ENCODE measurements at regions not wholly inside any gene's neighbourhood (a gene's known extent, or its start where the extent isn't known, plus 50 kb on each side); places are given as distances from the start of the nearest gene placed in this dataset.

DNA sequence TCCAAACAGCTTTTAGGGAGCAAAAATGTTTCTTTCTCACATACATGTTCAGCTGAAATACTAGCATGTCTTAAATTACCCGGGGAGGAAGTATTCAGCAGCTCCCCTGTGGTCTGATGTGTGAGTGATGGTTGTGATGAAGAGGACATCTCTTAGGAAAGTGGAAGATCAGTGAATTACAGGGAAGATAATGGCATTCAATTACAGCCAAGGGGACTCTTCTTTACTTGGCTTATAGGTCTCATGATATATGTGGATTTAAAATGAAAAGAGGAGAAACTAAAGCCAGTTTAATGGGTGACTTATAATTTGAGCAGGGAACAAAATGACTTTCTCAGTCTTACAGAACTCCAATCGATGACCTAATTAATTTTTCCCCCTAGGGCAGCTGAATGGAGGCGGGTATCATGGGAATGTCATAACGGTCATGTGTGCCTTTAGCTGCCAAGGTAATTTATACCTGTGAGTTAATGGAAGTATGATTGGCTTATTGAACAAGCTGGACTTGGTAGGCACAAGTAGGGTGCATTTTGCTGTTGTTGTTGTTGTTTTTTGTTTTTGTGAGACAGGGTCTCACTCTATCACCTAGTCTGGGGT, 198.8 kb downstream of the HIPK3 start:
- no peak overlapping the region for H3K27ac Mint-ChIP-seq
- peaks cover 16% of the 10 kb centered on the region for H3K27me3 Mint-ChIP-seq (ENCODE audit: low read depth)
- H3K36me3 Mint-ChIP-seq (ENCODE audit: insufficient read depth in 2 of 2): no peaks in the 10 kb centered on the region
- DNase-seq (no peak), ATAC-seq (replicated peaks in 1 of 2) (no peak)
- H3K4me3 Mint-ChIP-seq: no peak overlapping the region
- no peaks in the 10 kb centered on the region for H3K9me3 Mint-ChIP-seq
- H3K4me1 Mint-ChIP-seq (ENCODE audit: low read depth): no peaks in the 10 kb centered on the region

GRCh38 chr11:33454264-33454663, 197.1 kb downstream of the HIPK3 start:
- H3K4me3 Mint-ChIP-seq: no peak overlapping the region
- H3K4me1 Mint-ChIP-seq (ENCODE audit: low read depth): no peaks in the 10 kb centered on the region
- no peaks in the 10 kb centered on the region for H3K9me3 Mint-ChIP-seq
- no peak overlapping the region for H3K27ac Mint-ChIP-seq
- DNase-seq (no peak), ATAC-seq (replicated peaks in 1 of 2) (no peak)
- H3K27me3 Mint-ChIP-seq (ENCODE audit: low read depth): peaks cover 21% of the 10 kb centered on the region
- H3K36me3 Mint-ChIP-seq (ENCODE audit: insufficient read depth in 2 of 2): no peaks in the 10 kb centered on the region

DNA sequence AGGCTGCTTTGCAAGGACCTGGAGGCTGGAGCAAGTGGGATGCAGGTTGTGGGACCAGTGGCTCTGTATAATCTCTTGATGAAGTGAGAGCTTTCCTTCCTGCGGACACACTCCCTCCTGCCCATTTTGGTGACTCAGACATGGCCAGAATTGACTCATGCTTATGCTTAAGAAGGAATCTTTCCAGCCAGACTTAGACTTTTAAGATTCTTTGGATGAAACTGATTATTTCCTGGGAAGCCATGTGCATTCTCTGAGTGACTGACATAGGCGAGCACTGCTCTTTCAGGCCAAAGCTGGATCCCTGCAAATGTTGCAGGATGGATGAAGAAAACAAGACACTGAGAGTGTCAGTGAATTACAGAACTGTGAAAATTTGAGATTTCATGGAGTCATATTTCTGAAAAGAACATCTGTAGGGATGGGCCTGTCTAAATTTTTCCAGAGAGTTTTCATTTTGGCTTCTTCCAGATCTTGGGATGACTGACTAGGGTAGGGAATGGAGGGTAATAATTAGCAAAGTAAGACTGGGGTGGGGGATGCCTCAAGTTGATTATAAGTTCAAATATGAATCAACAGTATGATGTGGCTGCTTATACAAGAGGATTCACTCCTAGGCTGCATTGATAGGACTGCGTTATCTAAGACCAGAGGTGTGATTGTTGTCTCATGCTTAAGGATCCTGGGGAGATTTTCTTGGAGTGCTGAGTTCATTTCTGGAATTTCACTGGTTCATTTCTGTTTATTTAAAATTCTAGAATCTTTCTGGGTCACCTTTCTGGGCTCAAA, 195.8 kb downstream of the HIPK3 start:
- DNase-seq: no peak
- Mint-ChIP-seq H3K27ac (no peak overlapping the region), H3K4me3 (no peak overlapping the region), H3K9me3 (no peaks in the 10 kb centered on the region), H3K36me3 (ENCODE audit: insufficient read depth in 2 of 2) (no peaks in the 10 kb centered on the region), H3K4me1 (ENCODE audit: low read depth) (no peaks in the 10 kb centered on the region), H3K27me3 (ENCODE audit: low read depth) (peaks cover 16% of the 10 kb centered on the region)
- ATAC-seq (replicated peaks in 1 of 2): no peak

GRCh38 chr11:33451364-33451763, 194.2 kb downstream of the HIPK3 start:
- no peak overlapping the region for H3K4me3 Mint-ChIP-seq
- H3K9me3 Mint-ChIP-seq: no peaks in the 10 kb centered on the region
- ATAC-seq (replicated peaks in 1 of 2) (no peak), DNase-seq (no peak)
- peaks cover 15% of the 10 kb centered on the region for H3K27me3 Mint-ChIP-seq (ENCODE audit: low read depth)
- H3K36me3 Mint-ChIP-seq (ENCODE audit: insufficient read depth in 2 of 2): no peaks in the 10 kb centered on the region
- H3K4me1 Mint-ChIP-seq (ENCODE audit: low read depth): no peaks in the 10 kb centered on the region
- H3K27ac Mint-ChIP-seq: no peak overlapping the region

- ATAC-seq (replicated peaks in 1 of 2) (no peak), DNase-seq (no peak)
- Mint-ChIP-seq H3K4me1 (ENCODE audit: low read depth) (no peaks in the 10 kb centered on the region), H3K27ac (no peak overlapping the region), H3K27me3 (ENCODE audit: low read depth) (peaks cover 15% of the 10 kb centered on the region), H3K4me3 (no peak overlapping the region), H3K9me3 (no peaks in the 10 kb centered on the region), H3K36me3 (ENCODE audit: insufficient read depth in 2 of 2) (no peaks in the 10 kb centered on the region)
Observed at GRCh38 chr11:33449798-33450197, 192.6 kb downstream of the HIPK3 start.

GRCh38 chr11:33448461-33449130, 191.4 kb downstream of the HIPK3 start:
- Mint-ChIP-seq H3K9me3 (no peaks in the 10 kb centered on the region), H3K27ac (no peak overlapping the region), H3K27me3 (ENCODE audit: low read depth) (peaks cover 15% of the 10 kb centered on the region), H3K4me1 (ENCODE audit: low read depth) (no peaks in the 10 kb centered on the region), H3K36me3 (ENCODE audit: insufficient read depth in 2 of 2) (no peaks in the 10 kb centered on the region), H3K4me3 (no peak overlapping the region)
- DNase-seq: no peak
- no peak for ATAC-seq (replicated peaks in 1 of 2)

DNA sequence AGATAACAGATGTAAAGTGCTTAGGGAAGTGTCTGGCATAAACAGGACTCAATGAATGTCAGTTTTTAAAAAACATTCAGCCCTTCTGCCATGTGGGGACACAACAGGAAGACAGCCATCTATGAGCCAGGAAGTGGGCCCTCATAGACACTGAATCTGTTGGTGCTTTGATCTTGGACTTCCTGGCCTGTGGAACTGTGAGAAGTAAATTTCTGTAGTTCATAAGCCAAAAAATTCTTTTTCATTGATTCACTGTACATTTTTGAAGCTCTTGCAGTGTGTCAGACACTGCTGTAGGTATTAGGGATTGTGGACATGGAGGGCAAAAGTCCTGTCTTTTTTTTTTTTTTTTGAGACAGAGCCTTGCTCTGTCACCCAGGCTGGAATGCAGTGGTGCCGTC, 188.6 kb downstream of the HIPK3 start:
- Mint-ChIP-seq H3K36me3 (ENCODE audit: insufficient read depth in 2 of 2) (peaks cover 0 to 2% of the 10 kb centered on the region in 2 donors), H3K4me3 (no peak overlapping the region), H3K27me3 (ENCODE audit: low read depth) (peaks cover 8% of the 10 kb centered on the region), H3K4me1 (ENCODE audit: low read depth) (no peaks in the 10 kb centered on the region), H3K9me3 (no peaks in the 10 kb centered on the region), H3K27ac (no peak overlapping the region)
- DNase-seq (no peak), ATAC-seq (replicated peaks in 1 of 2) (no peak)

DNA sequence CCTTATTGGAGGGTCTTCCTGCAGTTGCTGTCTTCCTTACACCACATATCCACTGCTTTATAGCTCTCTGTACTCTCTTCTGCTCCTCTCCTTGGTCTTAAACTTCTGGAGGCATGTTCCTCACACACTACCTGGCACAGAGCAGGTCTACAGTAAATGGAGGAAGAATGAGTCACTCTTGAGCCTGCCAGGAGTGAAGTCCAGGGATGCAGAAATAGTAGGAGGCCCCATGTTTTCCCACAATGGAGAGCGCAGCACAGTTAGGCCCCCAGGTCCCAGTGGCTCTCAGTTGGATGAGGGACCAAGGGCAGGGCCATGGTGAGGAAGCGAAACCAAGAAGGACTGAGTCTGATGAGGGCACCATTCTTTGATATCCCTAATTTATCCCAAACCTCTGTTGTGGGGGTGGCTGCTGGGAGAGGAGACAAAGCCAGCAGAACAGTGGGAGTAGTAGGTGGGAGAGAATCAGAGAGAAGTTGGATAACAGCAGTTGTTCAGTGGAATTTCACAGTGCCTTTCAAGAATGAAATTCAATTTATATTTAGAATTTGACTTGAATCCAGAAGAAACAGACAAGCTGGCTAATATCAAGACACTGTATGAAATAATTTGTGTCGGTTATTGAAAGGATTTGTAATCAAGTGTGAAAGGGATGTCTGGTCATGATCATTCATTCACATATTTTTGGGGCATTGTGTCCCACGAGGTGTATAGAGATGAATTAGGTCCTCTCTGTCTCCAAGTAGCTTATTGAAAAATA, 187.8 kb downstream of the HIPK3 start:
- no peak overlapping the region for H3K27ac Mint-ChIP-seq
- H3K36me3 Mint-ChIP-seq (ENCODE audit: insufficient read depth in 2 of 2): peaks cover 0 to 2% of the 10 kb centered on the region in 2 donors
- no peaks in the 10 kb centered on the region for H3K9me3 Mint-ChIP-seq
- ATAC-seq (replicated peaks in 1 of 2): no peak
- H3K27me3 Mint-ChIP-seq (ENCODE audit: low read depth): peaks cover 8% of the 10 kb centered on the region
- no peaks in the 10 kb centered on the region for H3K4me1 Mint-ChIP-seq (ENCODE audit: low read depth)
- H3K4me3 Mint-ChIP-seq: no peak overlapping the region
- DNase-seq: no peak

GRCh38 chr11:33443684-33444083, 186.5 kb downstream of the HIPK3 start:
- no peaks in the 10 kb centered on the region for H3K4me1 Mint-ChIP-seq (ENCODE audit: low read depth)
- no peak for ATAC-seq (replicated peaks in 1 of 2)
- H3K36me3 Mint-ChIP-seq (ENCODE audit: insufficient read depth in 2 of 2): peaks cover 0 to 2% of the 10 kb centered on the region in 2 donors
- no peaks in the 10 kb centered on the region for H3K27me3 Mint-ChIP-seq (ENCODE audit: low read depth)
- no peaks in the 10 kb centered on the region for H3K9me3 Mint-ChIP-seq
- no peak for DNase-seq
- no peak overlapping the region for H3K4me3 Mint-ChIP-seq
- H3K27ac Mint-ChIP-seq: no peak overlapping the region

GRCh38 chr11:33438301-33438700, 181.1 kb downstream of the HIPK3 start:
- no peak overlapping the region for H3K4me3 Mint-ChIP-seq

DNA sequence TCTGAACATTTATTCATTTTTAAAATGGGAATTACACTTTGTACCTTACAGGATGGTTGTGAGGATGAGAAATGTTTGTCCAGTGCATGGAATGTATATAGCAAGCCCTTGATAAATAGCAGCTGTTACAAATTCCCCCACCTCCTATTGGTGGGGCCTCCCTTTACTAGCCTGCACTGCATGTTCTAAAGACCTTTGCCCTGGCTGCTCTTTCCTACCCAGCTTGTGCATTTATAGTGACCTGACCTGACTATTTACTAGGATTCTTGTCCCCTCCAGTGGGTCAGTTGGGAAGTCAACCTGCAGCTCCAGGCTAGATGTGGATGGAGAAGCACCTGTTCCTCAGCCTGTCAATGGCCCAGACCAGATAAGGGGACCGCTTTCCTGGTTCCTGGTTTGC, 180.3 kb downstream of the HIPK3 start:
- DNase-seq (no peak), ATAC-seq (replicated peaks in 1 of 2) (no peak)
- Mint-ChIP-seq H3K36me3 (ENCODE audit: insufficient read depth in 2 of 2) (peaks cover 0 to 2% of the 10 kb centered on the region in 2 donors), H3K4me3 (no peak overlapping the region), H3K27ac (no peak overlapping the region), H3K9me3 (peaks cover 4 to 8% of the 10 kb centered on the region in 2 donors), H3K4me1 (ENCODE audit: low read depth) (no peaks in the 10 kb centered on the region), H3K27me3 (ENCODE audit: low read depth) (no peaks in the 10 kb centered on the region)

More at GRCh38 chr11:33438301-33438700, 181.1 kb downstream of the HIPK3 start:
- H3K36me3 Mint-ChIP-seq (ENCODE audit: insufficient read depth in 2 of 2): peaks cover 2% of the 10 kb centered on the region in 2 donors
- no peak for ATAC-seq (replicated peaks in 1 of 2)
- H3K4me1 Mint-ChIP-seq (ENCODE audit: low read depth): no peaks in the 10 kb centered on the region
- no peaks in the 10 kb centered on the region for H3K27me3 Mint-ChIP-seq (ENCODE audit: low read depth)
- H3K27ac Mint-ChIP-seq: no peak overlapping the region
- no peak for DNase-seq
- peaks cover 4 to 8% of the 10 kb centered on the region in 2 donors for H3K9me3 Mint-ChIP-seq

- Mint-ChIP-seq H3K4me3 (no peak overlapping the region), H3K27me3 (ENCODE audit: low read depth) (peaks cover 6% of the 10 kb centered on the region), H3K4me1 (ENCODE audit: low read depth) (no peaks in the 10 kb centered on the region), H3K9me3 (peaks cover 4 to 8% of the 10 kb centered on the region in 2 donors), H3K27ac (no peak overlapping the region), H3K36me3 (ENCODE audit: insufficient read depth in 2 of 2) (peaks cover 0 to 2% of the 10 kb centered on the region in 2 donors)
- ATAC-seq (replicated peaks in 1 of 2) (no peak), DNase-seq (no peak)
Observed at GRCh38 chr11:33435216-33435615, 178.0 kb downstream of the HIPK3 start.

DNA sequence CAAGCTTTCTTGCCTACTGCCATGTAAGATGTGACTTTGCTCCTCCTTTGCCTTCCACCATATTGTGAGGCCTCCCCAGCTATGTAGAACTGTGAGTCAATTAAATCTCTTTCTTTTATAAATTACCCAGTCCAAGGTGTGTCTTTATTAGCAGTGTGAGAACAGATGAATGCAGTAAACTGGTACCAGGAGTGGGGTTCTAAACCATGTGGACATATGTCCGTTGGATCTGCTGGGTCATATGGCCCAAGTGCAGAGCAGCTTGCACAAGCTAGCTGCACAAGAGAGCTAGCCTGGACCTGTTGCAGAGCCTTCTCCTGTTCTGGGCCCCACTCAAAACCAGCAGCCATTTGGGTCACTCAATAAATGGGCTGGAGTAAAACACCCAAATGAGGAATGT, 177.1 kb downstream of the HIPK3 start:
- peaks cover under 1 to 3% of the 10 kb centered on the region in 2 donors for H3K36me3 Mint-ChIP-seq (ENCODE audit: insufficient read depth in 2 of 2)
- no peaks in the 10 kb centered on the region for H3K4me1 Mint-ChIP-seq (ENCODE audit: low read depth)
- H3K27ac Mint-ChIP-seq: no peak overlapping the region
- DNase-seq (no peak), ATAC-seq (replicated peaks in 1 of 2) (no peak)
- H3K4me3 Mint-ChIP-seq: no peak overlapping the region
- H3K27me3 Mint-ChIP-seq (ENCODE audit: low read depth): peaks cover 11% of the 10 kb centered on the region
- peaks cover 4 to 12% of the 10 kb centered on the region in 2 donors for H3K9me3 Mint-ChIP-seq
